ENCODE measurements at regions not wholly inside any gene's neighbourhood (a gene's known extent, or its start where the extent isn't known, plus 50 kb on each side); places are given as distances from the start of the nearest gene placed in this dataset.

- no peak for TF ChIP-seq CTCF (IDR thresholded peaks at IDR 0.05; ENCODE audit: low read depth, low read length)
- H3K4me3 ChIP-seq (ENCODE audit: low read depth, low read length) = no peak overlapping the region
These were observed 81.7 kb downstream of the GPR85 start for GRCh38 chr7:113004726-113005454.

DNA sequence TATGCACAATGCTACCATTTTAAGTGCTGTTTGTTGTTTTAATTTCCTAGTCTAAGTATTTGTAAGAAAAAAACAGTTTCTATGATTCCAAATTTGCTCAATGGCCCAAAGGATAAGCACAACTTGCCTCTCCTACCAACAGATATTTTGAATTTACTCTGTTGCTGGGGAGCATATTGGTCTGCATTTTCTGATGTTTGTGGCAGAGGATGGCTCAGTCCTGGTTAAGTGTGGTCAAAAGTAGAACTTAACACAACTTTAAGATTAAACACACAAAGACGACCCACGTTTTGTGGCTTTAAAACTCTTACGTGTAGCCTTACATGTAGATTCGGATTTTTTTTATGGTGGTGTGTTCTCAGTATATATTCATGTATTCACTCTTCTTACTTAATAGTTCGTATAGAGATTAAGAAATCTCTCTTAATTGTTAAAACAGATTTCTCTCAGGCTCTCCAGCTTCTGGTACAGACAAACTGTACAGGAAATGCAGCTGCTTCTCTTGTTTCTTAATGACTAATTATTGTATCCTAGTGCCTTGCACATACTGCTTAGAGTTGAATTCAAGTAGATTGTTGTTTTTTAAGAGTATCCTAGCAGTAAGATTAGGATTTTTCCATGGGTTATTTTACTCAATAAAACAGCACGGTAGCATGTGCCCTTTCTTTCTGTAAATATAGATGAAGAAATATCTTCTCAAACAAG is 86.2 kb downstream of the GPR85 start:
- no peak overlapping the region for H3K4me3 ChIP-seq (ENCODE audit: low read depth, low read length)
- no peak for TF ChIP-seq CTCF (IDR thresholded peaks at IDR 0.05; ENCODE audit: low read depth, low read length)

- H3K4me3 ChIP-seq (ENCODE audit: low read depth, low read length) = no peak overlapping the region
These were observed 88.8 kb downstream of the GPR85 start for GRCh38 chr7:112997831-112998230.

GRCh38 chr7:112996331-112996871 is 90.2 kb downstream of the GPR85 start:
- no peak overlapping the region for H3K4me3 ChIP-seq (ENCODE audit: low read depth, low read length)
- no peak for TF ChIP-seq CTCF (IDR thresholded peaks at IDR 0.05; ENCODE audit: low read depth, low read length)

More at GRCh38 chr7:112997831-112998230, 88.8 kb downstream of the GPR85 start:
- no peak for TF ChIP-seq CTCF (IDR thresholded peaks at IDR 0.05; ENCODE audit: low read depth, low read length)

GRCh38 chr7:112995059-112995824 is 91.4 kb downstream of the GPR85 start:
- H3K4me3 ChIP-seq (ENCODE audit: low read depth, low read length) = peak overlapping the region; percentile 36
- TF ChIP-seq CTCF (IDR thresholded peaks at IDR 0.05; ENCODE audit: low read depth, low read length) = no peak

DNA sequence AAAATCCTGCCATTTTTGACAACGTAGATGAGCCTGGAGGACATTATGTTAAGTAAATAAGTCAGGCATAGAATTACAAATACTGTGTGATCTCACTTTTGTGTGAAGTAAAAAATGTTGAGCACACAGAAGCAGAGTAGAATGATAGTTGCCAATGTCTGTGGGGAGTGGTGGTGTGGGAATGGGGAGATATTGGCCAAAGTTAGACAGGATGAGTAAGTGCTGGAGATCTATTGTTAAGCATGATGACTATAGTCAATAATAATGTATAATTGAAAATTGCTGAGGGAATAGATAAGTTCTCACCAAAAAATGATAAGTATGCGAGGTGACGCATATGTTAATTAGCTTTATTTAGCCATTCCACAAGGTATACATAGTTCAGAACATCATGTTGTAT is 92.0 kb downstream of the GPR85 start:
- H3K4me3 ChIP-seq (ENCODE audit: low read depth, low read length) = no peak overlapping the region

More for the DNA sequence above, 92.0 kb downstream of the GPR85 start:
- TF ChIP-seq CTCF (IDR thresholded peaks at IDR 0.05; ENCODE audit: low read depth, low read length) = no peak

Measured in WI38 (cell line).